ENCODE measurements at regions not wholly inside any gene's neighbourhood (a gene's known extent, or its start where the extent isn't known, plus 50 kb on each side); places are given as distances from the start of the nearest gene placed in this dataset.

- no peak for TF ChIP-seq POLR2AphosphoS5 (IDR thresholded peaks at IDR 0.05; ENCODE audit: low read depth, low read length)
- TF ChIP-seq HDAC2 (IDR thresholded peaks at IDR 0.05; ENCODE audit: borderline replicate concordance in 1 of 2, low read depth in 2 of 2, low read length in 2 of 2) = no peak
- no peak for TF ChIP-seq CTCF (IDR thresholded peaks at IDR 0.05; ENCODE audit: control extremely low read depth in 1 of 3, insufficient read depth in 1 of 3, low read depth in 1 of 3, low read length in 3 of 3)
- no peak for TF ChIP-seq RAD21 (IDR thresholded peaks at IDR 0.05 in 1 of 2, conservative IDR thresholded peaks at IDR 0.05 in 1 of 2; ENCODE audit: low read depth in 2 of 2, low read length in 2 of 2)
- no peak for TF ChIP-seq CBX8 (IDR thresholded peaks at IDR 0.05; ENCODE audit: borderline replicate concordance, low read depth, low read length)
- TF ChIP-seq CTBP2 (IDR thresholded peaks at IDR 0.05; ENCODE audit: borderline replicate concordance, insufficient read depth, insufficient read length, low read length) = no peak
- TF ChIP-seq GABPA (IDR thresholded peaks at IDR 0.05; ENCODE audit: borderline replicate concordance, insufficient read depth, low read length) = no peak
- no peak for TF ChIP-seq POLR2A (IDR thresholded peaks at IDR 0.05; ENCODE audit: control extremely low read depth in 1 of 2, low read depth in 2 of 2, low read length in 2 of 2)
These were observed 636.0 kb upstream of the MMS22L start for GRCh38 chr6:97919046-97919445.
